ENCODE measurements at regions not wholly inside any gene's neighbourhood (a gene's known extent, or its start where the extent isn't known, plus 50 kb on each side); places are given as distances from the start of the nearest gene placed in this dataset.
A peak's percentile ranks its signal among the peaks of the same experiment; 100 is the strongest.

GRCh38 chr2:38438883-38439612, 62.0 kb upstream of the ATL2 start:
- H3K27ac ChIP-seq: no peak overlapping the region
- TF ChIP-seq CTCF (conservative IDR thresholded peaks at IDR 0.05; ENCODE audit: low read depth): no peak
- DNase-seq (ENCODE audit: low spot score): no peak
- CTCF ChIA-PET: no interaction called here
- POLR2A ChIA-PET (ENCODE audit: low non-redundant PET): no interaction called here

- H3K27ac ChIP-seq: no peak overlapping the region
- ChIA-PET CTCF (no interaction called here), POLR2A (ENCODE audit: low non-redundant PET) (no interaction called here)
Observed at GRCh38 chr2:38438133-38438882, 61.2 kb upstream of the ATL2 start.

GRCh38 chr2:38436227-38436664, 59.2 kb upstream of the ATL2 start:
- TF ChIP-seq CTCF (conservative IDR thresholded peaks at IDR 0.05; ENCODE audit: low read depth): no peak
- CTCF ChIA-PET: interaction anchor here (1.1 kb wide), 1 partner anchor 11 kb away, joined by 3 read pairs; no protein-coding TSS in a partner anchor
- POLR2A ChIA-PET (ENCODE audit: low non-redundant PET): no interaction called here
- H3K27ac ChIP-seq: no peak overlapping the region
- no peak for DNase-seq (ENCODE audit: low spot score)

More at GRCh38 chr2:38438133-38438882, 61.2 kb upstream of the ATL2 start:
- no peak for DNase-seq (ENCODE audit: low spot score)
- no peak for TF ChIP-seq CTCF (conservative IDR thresholded peaks at IDR 0.05; ENCODE audit: low read depth)

GRCh38 chr2:38435775-38436174, 58.7 kb upstream of the ATL2 start:
- H3K27ac ChIP-seq: no peak overlapping the region
- TF ChIP-seq CTCF (conservative IDR thresholded peaks at IDR 0.05; ENCODE audit: low read depth): no peak
- DNase-seq (ENCODE audit: low spot score): no peak
- ChIA-PET CTCF (no interaction called here), POLR2A (ENCODE audit: low non-redundant PET) (no interaction called here)

- ChIA-PET POLR2A (ENCODE audit: low non-redundant PET) (no interaction called here), CTCF (no interaction called here)
- no peak overlapping the region for H3K27ac ChIP-seq
- DNase-seq (ENCODE audit: low spot score): no peak
- no peak for TF ChIP-seq CTCF (conservative IDR thresholded peaks at IDR 0.05; ENCODE audit: low read depth)
Observed at GRCh38 chr2:38434595-38434994, 57.5 kb upstream of the ATL2 start.

- no peak overlapping the region for H3K27ac ChIP-seq
- TF ChIP-seq CTCF (conservative IDR thresholded peaks at IDR 0.05; ENCODE audit: low read depth): no peak
- POLR2A ChIA-PET (ENCODE audit: low non-redundant PET): no interaction called here
- DNase-seq (ENCODE audit: low spot score): peak; percentile 85
- CTCF ChIA-PET: interaction anchor here (0.8 kb wide), 1 partner anchor 357 kb away, joined by 3 read pairs; no protein-coding TSS in a partner anchor
Observed at GRCh38 chr2:38433607-38433975, 56.5 kb upstream of the ATL2 start.

All from RWPE1 (cell line).